ENCODE measurements at regions not wholly inside any gene's neighbourhood (a gene's known extent, or its start where the extent isn't known, plus 50 kb on each side); places are given as distances from the start of the nearest gene placed in this dataset.
A peak's percentile ranks its signal among the peaks of the same experiment; 100 is the strongest.

GRCh38 chr7:142401951-142402350 lies 144.1 kb upstream of the PRSS58 start:
- TF ChIP-seq, protein P1, sequence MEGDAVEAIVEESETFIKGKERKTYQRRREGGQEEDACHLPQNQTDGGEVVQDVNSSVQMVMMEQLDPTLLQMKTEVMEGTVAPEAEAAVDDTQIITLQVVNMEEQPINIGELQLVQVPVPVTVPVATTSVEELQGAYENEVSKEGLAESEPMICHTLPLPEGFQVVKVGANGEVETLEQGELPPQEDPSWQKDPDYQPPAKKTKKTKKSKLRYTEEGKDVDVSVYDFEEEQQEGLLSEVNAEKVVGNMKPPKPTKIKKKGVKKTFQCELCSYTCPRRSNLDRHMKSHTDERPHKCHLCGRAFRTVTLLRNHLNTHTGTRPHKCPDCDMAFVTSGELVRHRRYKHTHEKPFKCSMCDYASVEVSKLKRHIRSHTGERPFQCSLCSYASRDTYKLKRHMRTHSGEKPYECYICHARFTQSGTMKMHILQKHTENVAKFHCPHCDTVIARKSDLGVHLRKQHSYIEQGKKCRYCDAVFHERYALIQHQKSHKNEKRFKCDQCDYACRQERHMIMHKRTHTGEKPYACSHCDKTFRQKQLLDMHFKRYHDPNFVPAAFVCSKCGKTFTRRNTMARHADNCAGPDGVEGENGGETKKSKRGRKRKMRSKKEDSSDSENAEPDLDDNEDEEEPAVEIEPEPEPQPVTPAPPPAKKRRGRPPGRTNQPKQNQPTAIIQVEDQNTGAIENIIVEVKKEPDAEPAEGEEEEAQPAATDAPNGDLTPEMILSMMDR (IDR thresholded peaks at IDR 0.05): no peak

DNA sequence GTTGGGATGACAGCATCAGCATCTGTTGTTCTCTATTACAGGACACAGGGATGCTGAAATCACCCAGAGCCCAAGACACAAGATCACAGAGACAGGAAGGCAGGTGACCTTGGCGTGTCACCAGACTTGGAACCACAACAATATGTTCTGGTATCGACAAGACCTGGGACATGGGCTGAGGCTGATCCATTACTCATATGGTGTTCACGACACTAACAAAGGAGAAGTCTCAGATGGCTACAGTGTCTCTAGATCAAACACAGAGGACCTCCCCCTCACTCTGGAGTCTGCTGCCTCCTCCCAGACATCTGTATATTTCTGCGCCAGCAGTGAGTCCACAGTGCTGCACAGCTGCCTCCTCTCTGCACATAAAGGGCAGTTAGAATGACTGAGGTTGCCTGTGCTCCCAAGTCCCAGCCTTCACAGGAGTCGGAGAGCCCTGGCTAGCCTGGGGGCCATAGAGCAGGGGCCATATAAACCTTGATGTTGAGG lies 142.2 kb upstream of the PRSS58 start:
- TF ChIP-seq, protein P1 (IDR thresholded peaks at IDR 0.05): no peak

- TF ChIP-seq, protein P1 (IDR thresholded peaks at IDR 0.05): peak; percentile 31; the same call in 1 of the 2 replicates
Observed at GRCh38 chr7:142391191-142391992, 133.5 kb upstream of the PRSS58 start.

DNA sequence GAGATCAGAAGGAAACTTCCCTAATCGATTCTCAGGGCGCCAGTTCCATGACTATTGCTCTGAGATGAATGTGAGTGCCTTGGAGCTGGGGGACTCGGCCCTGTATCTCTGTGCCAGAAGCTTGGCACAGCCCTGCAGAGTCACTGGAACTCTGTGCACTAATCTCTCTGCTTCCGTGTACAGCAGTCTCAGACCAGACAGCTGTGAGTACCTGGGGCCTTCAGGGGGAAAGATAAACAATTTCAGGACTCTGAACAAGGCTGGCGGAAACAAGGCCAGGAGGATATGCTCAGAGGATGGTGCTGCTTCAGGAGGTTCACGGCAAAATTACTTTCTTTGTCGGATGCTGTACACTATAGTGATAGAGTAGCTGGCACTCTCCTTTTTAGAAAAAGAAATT lies 131.7 kb upstream of the PRSS58 start:
- TF ChIP-seq, protein P1 (IDR thresholded peaks at IDR 0.05): no peak

- TF ChIP-seq, protein P1 (IDR thresholded peaks at IDR 0.05): peak; percentile 70
Observed at GRCh38 chr7:142385491-142386340, 127.9 kb upstream of the PRSS58 start.

DNA sequence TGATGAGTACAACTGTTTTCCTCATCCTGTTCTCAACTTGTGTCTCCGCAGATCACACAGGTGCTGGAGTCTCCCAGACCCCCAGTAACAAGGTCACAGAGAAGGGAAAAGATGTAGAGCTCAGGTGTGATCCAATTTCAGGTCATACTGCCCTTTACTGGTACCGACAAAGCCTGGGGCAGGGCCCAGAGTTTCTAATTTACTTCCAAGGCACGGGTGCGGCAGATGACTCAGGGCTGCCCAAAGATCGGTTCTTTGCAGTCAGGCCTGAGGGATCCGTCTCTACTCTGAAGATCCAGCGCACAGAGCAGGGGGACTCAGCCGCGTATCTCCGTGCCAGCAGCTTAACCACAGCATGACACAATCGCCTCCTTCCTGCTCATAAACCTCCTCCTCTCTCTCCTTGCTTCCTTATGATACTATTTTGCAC lies 126.7 kb upstream of the PRSS58 start:
- TF ChIP-seq, protein P1 (IDR thresholded peaks at IDR 0.05): no peak

GRCh38 chr7:142383841-142384492 lies 126.1 kb upstream of the PRSS58 start:
- TF ChIP-seq, protein P1 (IDR thresholded peaks at IDR 0.05): no peak

Measured in LNCAP (cell line).